ENCODE measurements at regions not wholly inside any gene's neighbourhood (a gene's known extent, or its start where the extent isn't known, plus 50 kb on each side); places are given as distances from the start of the nearest gene placed in this dataset.

DNA sequence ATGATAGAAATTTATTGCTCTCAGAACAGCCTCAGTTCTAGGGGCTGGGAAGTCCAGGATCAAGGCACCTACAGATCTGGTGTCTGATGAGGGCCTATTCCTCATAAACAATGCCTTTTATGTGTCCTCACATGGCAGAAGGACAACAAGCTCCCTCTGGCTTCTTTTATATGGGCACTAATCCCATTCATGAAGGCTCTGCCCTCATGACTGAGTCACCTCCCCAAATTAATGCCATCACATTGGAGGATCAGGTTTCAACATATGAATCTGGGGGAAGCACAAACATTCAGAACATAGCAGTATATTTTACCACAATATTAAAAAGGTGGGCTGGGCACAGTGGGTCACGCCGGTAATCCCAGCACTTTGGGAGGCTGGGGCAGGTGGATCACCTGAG is 58.5 kb upstream of the CCN6 start:
- TF ChIP-seq, protein P1, sequence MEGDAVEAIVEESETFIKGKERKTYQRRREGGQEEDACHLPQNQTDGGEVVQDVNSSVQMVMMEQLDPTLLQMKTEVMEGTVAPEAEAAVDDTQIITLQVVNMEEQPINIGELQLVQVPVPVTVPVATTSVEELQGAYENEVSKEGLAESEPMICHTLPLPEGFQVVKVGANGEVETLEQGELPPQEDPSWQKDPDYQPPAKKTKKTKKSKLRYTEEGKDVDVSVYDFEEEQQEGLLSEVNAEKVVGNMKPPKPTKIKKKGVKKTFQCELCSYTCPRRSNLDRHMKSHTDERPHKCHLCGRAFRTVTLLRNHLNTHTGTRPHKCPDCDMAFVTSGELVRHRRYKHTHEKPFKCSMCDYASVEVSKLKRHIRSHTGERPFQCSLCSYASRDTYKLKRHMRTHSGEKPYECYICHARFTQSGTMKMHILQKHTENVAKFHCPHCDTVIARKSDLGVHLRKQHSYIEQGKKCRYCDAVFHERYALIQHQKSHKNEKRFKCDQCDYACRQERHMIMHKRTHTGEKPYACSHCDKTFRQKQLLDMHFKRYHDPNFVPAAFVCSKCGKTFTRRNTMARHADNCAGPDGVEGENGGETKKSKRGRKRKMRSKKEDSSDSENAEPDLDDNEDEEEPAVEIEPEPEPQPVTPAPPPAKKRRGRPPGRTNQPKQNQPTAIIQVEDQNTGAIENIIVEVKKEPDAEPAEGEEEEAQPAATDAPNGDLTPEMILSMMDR (IDR thresholded peaks at IDR 0.05) = no peak
- TF ChIP-seq POLR2A (IDR thresholded peaks at IDR 0.05) = no peak

All from body of pancreas (tissue), 4 donors.